A673 (cell line): ENCODE measurements at regions not wholly inside any gene's neighbourhood (a gene's known extent, or its start where the extent isn't known, plus 50 kb on each side); places are given as distances from the start of the nearest gene placed in this dataset.

Source experiments
- EZH2 ChIP-seq: fragments of 200-600 bp; sonication (generic); IDR thresholded peaks from 2 replicates; pipeline ENCODE4 v1.6.1; 2017; ENCODE audit warnings: borderline replicate concordance, low read depth, mild to moderate bottlenecking, mixed read lengths, antibody characterized with exemption, low read length; ENCODE audit not compliant: poor library complexity, severe bottlenecking
- TF ChIP-seq, protein P1 (sequence below): fragments of 300-800, 200-600 bp; sonication (generic); conservative IDR thresholded peaks from 2 replicates; pipeline ENCODE4 v1.5.1; 2017; ENCODE audit warnings: low read depth, mild to moderate bottlenecking, antibody characterized with exemption, low read length, moderate library complexity, mixed read lengths

- TF ChIP-seq, protein P1, sequence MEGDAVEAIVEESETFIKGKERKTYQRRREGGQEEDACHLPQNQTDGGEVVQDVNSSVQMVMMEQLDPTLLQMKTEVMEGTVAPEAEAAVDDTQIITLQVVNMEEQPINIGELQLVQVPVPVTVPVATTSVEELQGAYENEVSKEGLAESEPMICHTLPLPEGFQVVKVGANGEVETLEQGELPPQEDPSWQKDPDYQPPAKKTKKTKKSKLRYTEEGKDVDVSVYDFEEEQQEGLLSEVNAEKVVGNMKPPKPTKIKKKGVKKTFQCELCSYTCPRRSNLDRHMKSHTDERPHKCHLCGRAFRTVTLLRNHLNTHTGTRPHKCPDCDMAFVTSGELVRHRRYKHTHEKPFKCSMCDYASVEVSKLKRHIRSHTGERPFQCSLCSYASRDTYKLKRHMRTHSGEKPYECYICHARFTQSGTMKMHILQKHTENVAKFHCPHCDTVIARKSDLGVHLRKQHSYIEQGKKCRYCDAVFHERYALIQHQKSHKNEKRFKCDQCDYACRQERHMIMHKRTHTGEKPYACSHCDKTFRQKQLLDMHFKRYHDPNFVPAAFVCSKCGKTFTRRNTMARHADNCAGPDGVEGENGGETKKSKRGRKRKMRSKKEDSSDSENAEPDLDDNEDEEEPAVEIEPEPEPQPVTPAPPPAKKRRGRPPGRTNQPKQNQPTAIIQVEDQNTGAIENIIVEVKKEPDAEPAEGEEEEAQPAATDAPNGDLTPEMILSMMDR, result no peak
- TF ChIP-seq EZH2, result no peak
Measured at GRCh38 chrX:456551-457291, 70.0 kb upstream of the PPP2R3B start.
